Thyroid gland (tissue), 4 donors: ENCODE measurements at regions not wholly inside any gene's neighbourhood (a gene's known extent, or its start where the extent isn't known, plus 50 kb on each side); places are given as distances from the start of the nearest gene placed in this dataset.

ENCODE experiments used
- DNase-seq, 2 donors: peaks; one replicate each; pipeline ENCODE4 v3.0.0-alpha.2; 2019
- H3K27ac ChIP-seq, 3 donors: fragments of 200-600 bp; sonication (generic); 1 replicate in 2 of 3; 2 replicates in 1 of 3; pipeline ENCODE4 v1.5.1; 2016 to 2019; ENCODE audit warnings: mild to moderate bottlenecking in 1 of 3, moderate library complexity in 1 of 3
- H3K27me3 ChIP-seq: fragments of 200-600 bp; sonication (generic); one replicate; pipeline ENCODE4 v1.5.1; 2019
- H3K36me3 ChIP-seq, 2 donors: fragments of 200-600 bp; sonication (generic); one replicate each; pipeline ENCODE4 v1.5.1; 2016 to 2019
- H3K4me1 ChIP-seq, 2 donors: fragments of 200-600 bp; sonication (generic); one replicate each; pipeline ENCODE4 v1.5.1; 2017 to 2019
- H3K4me3 ChIP-seq, 3 donors: fragments of 200-600 bp; sonication (generic); replicated peaks in 1 of 3; 1 replicate in 2 of 3; 2 replicates in 1 of 3; pipeline ENCODE4 v1.5.1; 2016; ENCODE audit warnings: mild to moderate bottlenecking in 1 of 3
- H3K9me3 ChIP-seq: fragments of 200-600 bp; sonication (generic); one replicate; pipeline ENCODE4 v1.5.1; 2017
- POLR2A ChIP-seq, 2 donors: fragments of 450-650 bp; IDR thresholded peaks; one replicate each; pipeline ENCODE4 v1.6.1; 2017; ENCODE audit warnings: antibody characterized with exemption in 2 of 2, mild to moderate bottlenecking in 2 of 2, moderate library complexity in 1 of 2
- WGBS, 2 donors: methylation state at CpG; one replicate each; pipeline ENCODE4 v1.1.5; 2017; 5-methylcytosine and 5-hydroxymethylcytosine counted together
- intact Hi-C: fragments of 100-400 bp; cut with DNase I; formaldehyde crosslinking; loops from one replicate; pipeline ENCODE4 v1.15.1; 2023
- TF ChIP-seq, protein P1 (sequence below), 6 experiments: fragments of 200-600 bp in 3 of 6; fragments of 450-650 bp in 3 of 6; sonication (generic) in 3 of 6; IDR thresholded peaks; one replicate each; pipeline ENCODE4 v1.5.1; 2016 to 2019; ENCODE audit warnings: antibody characterized with exemption in 6 of 6, mild to moderate bottlenecking in 2 of 6, inconsistent platforms in 1 of 6, moderate library complexity in 1 of 6

DNA sequence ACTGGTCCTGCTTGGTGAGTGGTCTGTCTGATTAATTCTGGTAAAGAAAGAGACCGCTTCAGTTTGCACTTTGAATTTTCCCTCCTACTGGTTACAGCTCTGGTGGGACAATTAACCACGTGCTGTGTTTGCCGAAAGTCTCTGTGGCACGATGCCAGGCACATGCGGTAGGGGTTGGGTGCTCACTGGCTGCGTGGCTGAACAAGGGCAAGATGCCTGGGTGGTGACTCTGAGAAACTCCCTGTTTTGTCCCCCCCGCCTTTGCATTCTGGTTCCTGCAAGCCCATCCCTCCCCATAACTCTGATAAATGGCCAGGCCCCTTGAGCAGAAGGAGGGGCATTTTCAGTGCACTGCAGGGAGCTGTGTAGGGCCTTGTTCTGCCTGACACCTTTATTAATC lies 206.1 kb downstream of the TFCP2L1 start:
- Histone ChIP-seq H3K36me3 (no peaks in the 10 kb centered on the region), H3K27me3 (no peaks in the 10 kb centered on the region), H3K4me1 (peaks cover 0 to 6% of the 10 kb centered on the region in 2 donors), H3K4me3 (no peak overlapping the region), H3K27ac (no peak overlapping the region), H3K9me3 (no peaks in the 10 kb centered on the region)
- WGBS, 2 donors, result 80 to 100% methylated on average over 3 to 7 of the region's 7 CpGs
- no peak for TF ChIP-seq POLR2A (IDR thresholded peaks at IDR 0.05)
- TF ChIP-seq, protein P1, sequence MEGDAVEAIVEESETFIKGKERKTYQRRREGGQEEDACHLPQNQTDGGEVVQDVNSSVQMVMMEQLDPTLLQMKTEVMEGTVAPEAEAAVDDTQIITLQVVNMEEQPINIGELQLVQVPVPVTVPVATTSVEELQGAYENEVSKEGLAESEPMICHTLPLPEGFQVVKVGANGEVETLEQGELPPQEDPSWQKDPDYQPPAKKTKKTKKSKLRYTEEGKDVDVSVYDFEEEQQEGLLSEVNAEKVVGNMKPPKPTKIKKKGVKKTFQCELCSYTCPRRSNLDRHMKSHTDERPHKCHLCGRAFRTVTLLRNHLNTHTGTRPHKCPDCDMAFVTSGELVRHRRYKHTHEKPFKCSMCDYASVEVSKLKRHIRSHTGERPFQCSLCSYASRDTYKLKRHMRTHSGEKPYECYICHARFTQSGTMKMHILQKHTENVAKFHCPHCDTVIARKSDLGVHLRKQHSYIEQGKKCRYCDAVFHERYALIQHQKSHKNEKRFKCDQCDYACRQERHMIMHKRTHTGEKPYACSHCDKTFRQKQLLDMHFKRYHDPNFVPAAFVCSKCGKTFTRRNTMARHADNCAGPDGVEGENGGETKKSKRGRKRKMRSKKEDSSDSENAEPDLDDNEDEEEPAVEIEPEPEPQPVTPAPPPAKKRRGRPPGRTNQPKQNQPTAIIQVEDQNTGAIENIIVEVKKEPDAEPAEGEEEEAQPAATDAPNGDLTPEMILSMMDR (IDR thresholded peaks at IDR 0.05), result no peak
- intact Hi-C loops, result loop anchor here (2.0 to 10.0 kb wide), 2 partner anchors 380 to 734 kb away; partner anchors contain the start of gene INHBB
- DNase-seq, result no peak

DNA sequence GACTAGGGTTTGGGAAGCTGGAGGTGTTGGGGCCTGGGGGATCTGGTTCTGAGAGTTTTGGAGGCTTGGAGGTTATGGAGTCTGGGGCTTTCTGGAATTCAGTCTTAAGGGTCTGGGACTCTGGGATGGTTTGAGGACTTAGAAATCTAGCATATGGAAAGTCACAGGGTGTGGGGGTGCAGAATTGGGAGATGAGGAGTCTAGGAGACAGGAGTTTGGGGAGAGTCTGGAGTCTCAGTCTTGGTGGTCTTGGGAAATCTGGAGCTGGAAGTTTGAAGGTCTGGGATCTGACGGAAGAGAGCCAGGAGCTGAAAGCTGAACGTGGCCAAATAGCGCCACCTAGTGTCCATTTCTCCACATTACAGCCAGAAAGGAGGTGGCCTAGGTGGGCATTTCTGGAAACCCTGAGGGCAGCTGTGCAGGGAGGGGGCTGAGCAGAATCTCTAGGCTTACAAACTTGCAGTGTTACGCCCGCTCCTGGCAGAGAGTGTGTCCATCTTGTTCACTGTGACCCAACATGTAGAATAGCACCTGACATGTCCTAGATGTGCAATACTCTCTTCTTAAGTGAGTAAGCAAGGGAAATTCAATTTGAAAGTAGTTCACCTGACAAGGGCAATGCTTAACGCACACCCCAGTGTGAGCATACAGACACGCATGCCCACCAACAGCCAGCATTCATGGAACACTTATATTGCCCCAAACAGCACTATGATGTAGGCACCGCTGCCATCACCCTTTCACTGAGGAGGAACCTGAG lies 204.8 kb downstream of the TFCP2L1 start:
- WGBS, 2 donors, result 24 to 30% methylated on average over 7 to 8 of the region's 8 CpGs
- Histone ChIP-seq H3K4me1 (peaks cover 0 to 6% of the 10 kb centered on the region in 2 donors), H3K9me3 (no peaks in the 10 kb centered on the region), H3K36me3 (no peaks in the 10 kb centered on the region), H3K27ac (no peak overlapping the region), H3K27me3 (no peaks in the 10 kb centered on the region), H3K4me3 (no peak overlapping the region)
- no peak for TF ChIP-seq POLR2A (IDR thresholded peaks at IDR 0.05)
- TF ChIP-seq, protein P1 (IDR thresholded peaks at IDR 0.05), result peak; percentile 68 to 94 (median 84)
- DNase-seq, result peak; percentile 45 to 55
- intact Hi-C loops, result loop anchor here (10.0 kb wide), 1 partner anchor 625 kb away; no protein-coding TSS in a partner anchor

DNA sequence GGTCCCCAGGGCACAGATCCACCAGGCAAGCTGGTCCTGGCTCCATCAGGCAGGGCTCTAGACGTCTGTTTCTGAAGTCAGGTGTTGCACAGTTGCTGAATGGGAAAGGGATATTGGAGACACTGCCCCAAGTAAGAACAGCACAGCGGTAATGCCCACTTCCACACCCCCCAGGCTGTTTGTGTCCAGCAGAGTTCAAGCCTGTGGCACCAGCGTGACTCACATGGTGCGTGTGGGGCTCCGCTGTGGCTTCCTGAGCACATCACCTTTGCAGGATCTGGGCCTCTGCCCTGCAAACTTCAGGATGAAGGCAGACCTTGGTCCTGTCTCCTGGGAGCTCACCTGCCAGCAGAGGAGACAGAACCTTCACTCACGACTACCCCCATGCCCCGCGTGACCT lies 203.3 kb downstream of the TFCP2L1 start:
- Histone ChIP-seq H3K9me3 (no peaks in the 10 kb centered on the region), H3K36me3 (no peaks in the 10 kb centered on the region), H3K27me3 (no peaks in the 10 kb centered on the region), H3K4me3 (no peak overlapping the region), H3K4me1 (no peaks in the 10 kb centered on the region), H3K27ac (no peak overlapping the region)
- intact Hi-C loops, result loop anchor here (10.0 kb wide), 1 partner anchor 623 kb away; no protein-coding TSS in a partner anchor
- 80 to 89% methylated on average over 5 to 8 of the region's 8 CpGs for WGBS, 2 donors
- no peak for DNase-seq
- TF ChIP-seq, protein P1 (IDR thresholded peaks at IDR 0.05), result no peak
- no peak for TF ChIP-seq POLR2A (IDR thresholded peaks at IDR 0.05)

DNA sequence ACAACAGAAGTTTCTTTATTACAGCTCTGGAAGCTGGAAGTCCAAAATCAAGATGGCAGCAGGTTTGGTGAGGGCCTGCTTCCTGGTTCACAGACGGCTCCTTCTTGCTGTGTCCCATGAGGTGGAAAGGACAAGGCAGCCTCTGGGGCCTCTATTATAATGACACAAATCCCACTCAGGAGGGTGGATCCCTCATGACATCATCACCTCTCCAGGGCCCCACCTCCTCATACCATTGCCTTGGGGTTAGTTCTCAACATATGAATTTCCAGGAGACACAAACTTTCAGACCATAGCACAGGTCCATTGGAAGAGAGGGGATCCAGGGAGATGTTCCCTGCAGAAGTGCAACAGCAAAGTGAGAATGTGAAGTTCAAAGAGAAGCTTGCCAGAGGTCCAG lies 202.8 kb downstream of the TFCP2L1 start:
- intact Hi-C loops, result loop anchor here (10.0 kb wide), 1 partner anchor 623 kb away; no protein-coding TSS in a partner anchor
- 38 to 65% methylated on average over 1 of the region's 1 CpG for WGBS, 2 donors
- Histone ChIP-seq H3K36me3 (no peaks in the 10 kb centered on the region), H3K27ac (no peak overlapping the region), H3K9me3 (no peaks in the 10 kb centered on the region), H3K27me3 (no peaks in the 10 kb centered on the region), H3K4me1 (no peaks in the 10 kb centered on the region), H3K4me3 (no peak overlapping the region)
- TF ChIP-seq, protein P1 (IDR thresholded peaks at IDR 0.05), result no peak
- TF ChIP-seq POLR2A (IDR thresholded peaks at IDR 0.05), result no peak
- DNase-seq, result no peak

DNA sequence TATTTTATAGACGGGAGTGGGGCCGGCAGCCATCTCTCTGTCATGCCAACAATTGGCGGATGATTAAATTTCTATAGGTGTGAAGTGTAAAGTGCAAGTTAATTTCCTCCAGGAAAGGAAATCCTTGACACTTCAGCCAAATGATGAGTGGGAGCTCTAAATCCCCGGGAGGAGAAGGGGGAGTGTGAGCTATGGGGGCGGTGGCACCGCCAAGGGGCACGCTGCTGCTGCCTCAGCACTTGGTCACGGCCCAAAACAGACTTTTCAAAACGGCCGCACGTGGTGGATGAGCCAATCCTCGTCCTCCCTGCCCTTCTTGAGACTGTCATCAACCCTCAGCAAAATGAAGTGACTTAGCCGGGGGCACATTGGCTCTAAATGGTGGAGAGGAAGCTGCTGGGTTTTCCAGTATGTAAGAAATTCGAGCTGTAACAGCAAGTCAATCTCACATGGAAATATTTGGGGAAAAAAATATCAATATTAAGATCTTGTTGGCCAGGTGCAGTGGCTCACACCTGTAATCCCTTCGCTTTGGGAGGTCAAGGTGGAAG lies 200.8 kb downstream of the TFCP2L1 start:
- TF ChIP-seq POLR2A (IDR thresholded peaks at IDR 0.05), result no peak
- TF ChIP-seq, protein P1 (IDR thresholded peaks at IDR 0.05), result no peak
- intact Hi-C loops, result loop anchor here (10.0 kb wide), 1 partner anchor 621 kb away; no protein-coding TSS in a partner anchor
- 42 to 47% methylated on average over 15 of the region's 15 CpGs for WGBS, 2 donors
- H3K4me1 ChIP-seq, result no peaks in the 10 kb centered on the region
- no peaks in the 10 kb centered on the region for H3K27me3 ChIP-seq
- no peaks in the 10 kb centered on the region for H3K9me3 ChIP-seq
- H3K36me3 ChIP-seq, result no peaks in the 10 kb centered on the region
- H3K4me3 ChIP-seq, result no peak overlapping the region
- H3K27ac ChIP-seq, result no peak overlapping the region
- no peak for DNase-seq
